ENCODE measurements at regions not wholly inside any gene's neighbourhood (a gene's known extent, or its start where the extent isn't known, plus 50 kb on each side); places are given as distances from the start of the nearest gene placed in this dataset.

- H3K36me3 ChIP-seq (ENCODE audit: control insufficient read depth, insufficient read depth, low read length), result no peaks in the 10 kb centered on the region
- H3K9me3 ChIP-seq (ENCODE audit: control insufficient read depth, insufficient read depth, low read depth, low read length), result no peaks in the 10 kb centered on the region
- DNase-seq (ENCODE audit: low read depth, low spot score) (no peak), ATAC-seq (no peak)
- in situ Hi-C loops (cut with HindIII; ENCODE audit: low pct_unique_long_range_greater_than_20kb, low sequenced_read_pairs), result no loop called here
- TF ChIP-seq, protein P1, sequence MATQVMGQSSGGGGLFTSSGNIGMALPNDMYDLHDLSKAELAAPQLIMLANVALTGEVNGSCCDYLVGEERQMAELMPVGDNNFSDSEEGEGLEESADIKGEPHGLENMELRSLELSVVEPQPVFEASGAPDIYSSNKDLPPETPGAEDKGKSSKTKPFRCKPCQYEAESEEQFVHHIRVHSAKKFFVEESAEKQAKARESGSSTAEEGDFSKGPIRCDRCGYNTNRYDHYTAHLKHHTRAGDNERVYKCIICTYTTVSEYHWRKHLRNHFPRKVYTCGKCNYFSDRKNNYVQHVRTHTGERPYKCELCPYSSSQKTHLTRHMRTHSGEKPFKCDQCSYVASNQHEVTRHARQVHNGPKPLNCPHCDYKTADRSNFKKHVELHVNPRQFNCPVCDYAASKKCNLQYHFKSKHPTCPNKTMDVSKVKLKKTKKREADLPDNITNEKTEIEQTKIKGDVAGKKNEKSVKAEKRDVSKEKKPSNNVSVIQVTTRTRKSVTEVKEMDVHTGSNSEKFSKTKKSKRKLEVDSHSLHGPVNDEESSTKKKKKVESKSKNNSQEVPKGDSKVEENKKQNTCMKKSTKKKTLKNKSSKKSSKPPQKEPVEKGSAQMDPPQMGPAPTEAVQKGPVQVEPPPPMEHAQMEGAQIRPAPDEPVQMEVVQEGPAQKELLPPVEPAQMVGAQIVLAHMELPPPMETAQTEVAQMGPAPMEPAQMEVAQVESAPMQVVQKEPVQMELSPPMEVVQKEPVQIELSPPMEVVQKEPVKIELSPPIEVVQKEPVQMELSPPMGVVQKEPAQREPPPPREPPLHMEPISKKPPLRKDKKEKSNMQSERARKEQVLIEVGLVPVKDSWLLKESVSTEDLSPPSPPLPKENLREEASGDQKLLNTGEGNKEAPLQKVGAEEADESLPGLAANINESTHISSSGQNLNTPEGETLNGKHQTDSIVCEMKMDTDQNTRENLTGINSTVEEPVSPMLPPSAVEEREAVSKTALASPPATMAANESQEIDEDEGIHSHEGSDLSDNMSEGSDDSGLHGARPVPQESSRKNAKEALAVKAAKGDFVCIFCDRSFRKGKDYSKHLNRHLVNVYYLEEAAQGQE (IDR thresholded peaks at IDR 0.05; ENCODE audit: insufficient read depth in 1 of 2, low read depth in 2 of 2, low read length in 1 of 2), result no peak
- TF ChIP-seq POLR2AphosphoS5 (IDR thresholded peaks at IDR 0.05; ENCODE audit: low read depth, low read length), result no peak
- TF ChIP-seq SIN3A (IDR thresholded peaks at IDR 0.05; ENCODE audit: borderline replicate concordance, insufficient read depth, low read depth, low read length), result no peak
- TF ChIP-seq CTCF (IDR thresholded peaks at IDR 0.05), result no peak
- TF ChIP-seq TCF7L2 (IDR thresholded peaks at IDR 0.05; ENCODE audit: low read depth, low read length), result no peak
- no peaks in the 10 kb centered on the region for H3K27me3 ChIP-seq (ENCODE audit: control insufficient read depth, insufficient read depth, low read length)
- intact Hi-C loops (cut with micrococcal nuclease; ENCODE audit: unreplicated experiment), result no loop called here
- POLR2A ChIA-PET, result no interaction called here
- H3K4me3 ChIP-seq (ENCODE audit: low read depth in 2 of 2, low read length in 2 of 2), result no peak overlapping the region
- no peak overlapping the region for H3K27ac ChIP-seq (ENCODE audit: low read length)
- BruUV-seq (replicated peaks), result no TSS peak
- CTCF ChIA-PET, result no interaction called here
- H3K4me1 ChIP-seq (ENCODE audit: control insufficient read depth, insufficient read depth, low read length), result no peaks in the 10 kb centered on the region
Measured at GRCh38 chr21:23039846-23040245, 2041.6 kb downstream of the NCAM2 start.

- TF ChIP-seq POLR2AphosphoS5 (IDR thresholded peaks at IDR 0.05; ENCODE audit: low read depth, low read length) (no peak), CTCF (IDR thresholded peaks at IDR 0.05) (no peak)
- TF ChIP-seq, protein P1 (IDR thresholded peaks at IDR 0.05; ENCODE audit: insufficient read depth in 1 of 2, low read depth in 2 of 2, low read length in 1 of 2), result no peak
- no peaks in the 10 kb centered on the region for H3K36me3 ChIP-seq (ENCODE audit: control insufficient read depth, insufficient read depth, low read length)
- no peak for DNase-seq (ENCODE audit: low read depth, low spot score)
- no TSS peak for BruUV-seq (replicated peaks)
- ChIA-PET CTCF (no interaction called here), POLR2A (no interaction called here)
- ATAC-seq, result no peak
- no peaks in the 10 kb centered on the region for H3K9me3 ChIP-seq (ENCODE audit: control insufficient read depth, insufficient read depth, low read depth, low read length)
- intact Hi-C loops (cut with micrococcal nuclease; ENCODE audit: unreplicated experiment) (no loop called here), in situ Hi-C loops (cut with HindIII; ENCODE audit: low pct_unique_long_range_greater_than_20kb, low sequenced_read_pairs) (no loop called here)
- H3K27ac ChIP-seq (ENCODE audit: low read length), result no peak overlapping the region
- no peaks in the 10 kb centered on the region for H3K4me1 ChIP-seq (ENCODE audit: control insufficient read depth, insufficient read depth, low read length)
- H3K4me3 ChIP-seq (ENCODE audit: low read depth in 2 of 2, low read length in 2 of 2), result no peak overlapping the region
- no peaks in the 10 kb centered on the region for H3K27me3 ChIP-seq (ENCODE audit: control insufficient read depth, insufficient read depth, low read length)
Measured at GRCh38 chr21:23045955-23046354, 2047.7 kb downstream of the NCAM2 start.

Data from Panc1 (cell line).